Activated T-cell treated with anti-CD3 and anti-CD28 coated beads, Interleukin-2, amount 50 U/mL, for 72 hours (primary cell): ENCODE measurements at regions not wholly inside any gene's neighbourhood (a gene's known extent, or its start where the extent isn't known, plus 50 kb on each side); places are given as distances from the start of the nearest gene placed in this dataset.
A peak's percentile ranks its signal among the peaks of the same experiment; 100 is the strongest.

Source experiments
- ATAC-seq, 2 donors: fragments of 150-1000 bp; cut with Tn5 transposase; replicated peaks in 1 of 2; 2 replicates each; pipeline ENCODE4 v1.10.0; 2021; ENCODE audit warnings: moderate library complexity in 2 of 2, mild to moderate bottlenecking in 1 of 2
- DNase-seq, 2 donors: peaks; one replicate each; pipeline ENCODE4 v3.0.0; 2021 to 2022; ENCODE audit warnings: mixed read lengths in 1 of 2
- H3K27ac Mint-ChIP-seq: one replicate; pipeline ENCODE4 v1.8.0; 2022; ENCODE audit warnings: mild to moderate bottlenecking, moderate library complexity, mixed read lengths
- H3K27me3 Mint-ChIP-seq: one replicate; pipeline ENCODE4 v1.8.0; 2022; ENCODE audit warnings: low read depth, mixed read lengths
- H3K36me3 Mint-ChIP-seq, 2 donors: one replicate each; pipeline ENCODE4 v1.8.0; 2022; ENCODE audit warnings: mixed read lengths in 2 of 2, mild to moderate bottlenecking in 1 of 2; ENCODE audit not compliant: insufficient read depth in 2 of 2
- H3K4me1 Mint-ChIP-seq: one replicate; pipeline ENCODE4 v1.8.0; 2022; ENCODE audit warnings: low read depth, mixed read lengths
- H3K4me3 Mint-ChIP-seq, 2 donors: one replicate each; pipeline ENCODE4 v1.8.0; 2022; ENCODE audit warnings: mild to moderate bottlenecking in 2 of 2, mixed read lengths in 2 of 2, moderate library complexity in 2 of 2
- H3K9me3 Mint-ChIP-seq, 2 donors: one replicate each; pipeline ENCODE4 v1.8.0; 2022; ENCODE audit warnings: mixed read lengths in 2 of 2

DNA sequence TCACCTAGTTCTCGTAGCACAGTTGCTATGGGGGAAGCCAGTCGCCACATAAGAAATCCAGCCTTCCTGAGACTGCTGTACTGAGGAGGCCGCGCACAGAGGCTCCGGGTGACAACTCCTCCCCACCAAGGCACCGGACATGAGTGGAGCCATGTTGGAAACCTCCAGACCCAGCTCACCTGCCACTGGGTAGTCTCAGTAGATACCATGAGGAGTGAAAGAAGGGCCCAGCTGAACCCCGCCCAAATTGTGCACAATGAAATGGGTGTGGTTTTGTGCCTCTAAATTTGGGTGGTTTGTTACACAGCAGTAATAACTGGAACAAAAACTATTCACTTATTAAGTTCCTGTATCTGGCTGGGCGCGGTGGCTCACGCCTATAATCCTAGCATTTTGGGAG, 198.7 kb downstream of the BCOR start:
- DNase-seq (no peak), ATAC-seq (no peak)
- no peak overlapping the region for H3K27ac Mint-ChIP-seq
- no peaks in the 10 kb centered on the region for H3K36me3 Mint-ChIP-seq
- H3K9me3 Mint-ChIP-seq = no peaks in the 10 kb centered on the region
- H3K4me1 Mint-ChIP-seq = peaks cover 19% of the 10 kb centered on the region
- H3K27me3 Mint-ChIP-seq = peaks cover 36% of the 10 kb centered on the region
- H3K4me3 Mint-ChIP-seq = no peak overlapping the region

- Mint-ChIP-seq H3K9me3 (no peaks in the 10 kb centered on the region), H3K27me3 (peaks cover 37% of the 10 kb centered on the region), H3K36me3 (no peaks in the 10 kb centered on the region), H3K4me1 (peaks cover 27% of the 10 kb centered on the region), H3K4me3 (peak overlapping the region in 1 of 2 donors; percentile 17), H3K27ac (no peak overlapping the region)
- ATAC-seq (peak in 1 of 2 donors; percentile 28), DNase-seq (no peak)
Observed at GRCh38 chrX:39899856-39900776, 197.6 kb downstream of the BCOR start.

DNA sequence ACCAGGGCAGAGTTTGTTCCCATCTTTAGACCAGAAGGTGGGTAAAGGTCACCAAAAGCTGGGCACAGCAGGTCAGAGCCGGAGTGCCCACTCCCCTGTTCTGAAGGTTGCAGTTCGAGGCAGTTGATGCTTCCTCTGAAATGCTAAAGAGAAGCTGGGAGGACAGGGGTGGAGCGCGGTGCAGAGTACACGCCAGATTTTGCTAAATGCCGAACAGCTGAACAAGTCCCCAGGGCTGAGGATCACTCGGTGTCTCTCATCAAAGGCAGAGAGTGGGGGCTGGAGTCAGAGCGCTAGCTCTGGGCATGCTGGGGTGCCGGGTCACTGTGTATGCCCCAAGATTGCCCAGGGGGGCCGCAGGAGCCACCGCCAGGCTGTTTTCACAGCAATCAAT, 197.0 kb downstream of the BCOR start:
- no peaks in the 10 kb centered on the region for H3K9me3 Mint-ChIP-seq
- peak overlapping the region in 1 of 2 donors; percentile 17 for H3K4me3 Mint-ChIP-seq
- H3K27me3 Mint-ChIP-seq = peaks cover 41% of the 10 kb centered on the region
- DNase-seq (no peak), ATAC-seq (no peak)
- no peaks in the 10 kb centered on the region for H3K36me3 Mint-ChIP-seq
- H3K27ac Mint-ChIP-seq = no peak overlapping the region
- H3K4me1 Mint-ChIP-seq = peaks cover 27% of the 10 kb centered on the region

DNA sequence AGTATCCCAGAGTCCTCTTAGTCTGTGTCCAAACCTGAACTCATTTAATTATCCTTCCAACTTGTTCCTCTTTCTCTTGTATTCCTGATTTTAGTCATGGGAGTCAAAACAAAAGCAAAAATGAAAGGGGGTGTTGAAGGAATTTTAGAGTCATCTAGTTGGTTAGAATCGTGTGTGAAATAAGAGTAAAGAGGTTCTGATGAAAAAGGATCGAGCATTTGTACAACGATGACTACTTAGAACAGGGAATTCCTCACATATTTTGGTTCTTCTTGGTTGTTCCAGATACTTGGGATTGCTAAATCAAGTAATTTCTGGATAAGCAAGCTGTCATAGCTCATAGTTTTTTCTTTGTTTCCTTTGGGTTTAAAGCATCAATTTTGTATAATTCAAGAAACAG, 194.4 kb downstream of the BCOR start:
- Mint-ChIP-seq H3K27me3 (peaks cover 43% of the 10 kb centered on the region), H3K4me3 (peak overlapping the region; percentile 17 to 47), H3K27ac (peak overlapping the region; percentile 38), H3K36me3 (no peaks in the 10 kb centered on the region), H3K4me1 (peaks cover 34% of the 10 kb centered on the region), H3K9me3 (no peaks in the 10 kb centered on the region)
- DNase-seq (no peak), ATAC-seq (peak; percentile 43 to 67)

GRCh38 chrX:39903937-39904336, 193.8 kb downstream of the BCOR start:
- Mint-ChIP-seq H3K9me3 (no peaks in the 10 kb centered on the region), H3K36me3 (no peaks in the 10 kb centered on the region), H3K27ac (no peak overlapping the region), H3K27me3 (peaks cover 40% of the 10 kb centered on the region), H3K4me1 (peaks cover 40% of the 10 kb centered on the region), H3K4me3 (peak overlapping the region in 1 of 2 donors; percentile 24)
- ATAC-seq (peak; percentile 92 to 93), DNase-seq (peak; percentile 38 to 62)

DNA sequence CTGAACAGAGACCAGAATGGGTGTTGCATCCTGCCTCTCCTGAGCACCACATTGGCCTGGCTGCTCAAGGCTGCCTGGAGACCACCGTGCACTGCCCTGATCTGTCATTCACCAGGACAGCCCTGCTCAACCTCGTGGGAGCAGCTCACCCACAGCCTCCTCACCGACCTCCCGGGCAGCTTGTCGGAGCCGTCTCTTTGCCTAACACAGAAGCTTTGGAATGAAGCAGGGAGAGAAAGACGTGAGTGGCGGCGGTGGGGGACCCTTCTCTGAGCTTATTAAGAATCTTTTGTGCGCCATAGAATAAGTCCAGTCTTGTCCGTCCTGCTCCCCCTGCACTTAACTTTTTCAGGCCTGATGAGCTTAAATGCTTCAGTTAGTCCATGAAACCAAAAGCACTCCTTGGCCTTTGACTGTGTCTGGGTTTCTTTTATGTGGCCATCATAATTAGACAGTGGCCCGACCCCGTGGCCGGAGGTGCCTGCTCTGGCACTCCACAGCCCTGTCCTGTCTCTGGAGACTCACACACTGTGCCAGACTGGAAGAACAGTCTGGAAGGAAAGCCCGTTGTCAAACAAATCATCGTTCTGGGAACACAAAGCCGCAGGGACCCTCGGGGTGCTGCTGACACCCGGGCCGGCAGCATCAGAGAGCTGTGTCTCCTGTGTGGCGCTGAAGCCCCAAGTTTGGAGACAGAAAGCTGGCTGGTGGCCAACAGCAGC, 192.8 kb downstream of the BCOR start:
- Mint-ChIP-seq H3K27ac (no peak overlapping the region), H3K4me3 (peak overlapping the region in 1 of 2 donors; percentile 18), H3K9me3 (no peaks in the 10 kb centered on the region), H3K4me1 (peaks cover 37% of the 10 kb centered on the region), H3K36me3 (no peaks in the 10 kb centered on the region), H3K27me3 (peaks cover 41% of the 10 kb centered on the region)
- ATAC-seq = no peak
- DNase-seq = no peak

GRCh38 chrX:39905538-39905891, 192.2 kb downstream of the BCOR start:
- Mint-ChIP-seq H3K36me3 (no peaks in the 10 kb centered on the region), H3K4me1 (peaks cover 37% of the 10 kb centered on the region), H3K4me3 (no peak overlapping the region), H3K9me3 (no peaks in the 10 kb centered on the region), H3K27ac (no peak overlapping the region), H3K27me3 (peaks cover 36% of the 10 kb centered on the region)
- no peak for DNase-seq
- no peak for ATAC-seq

DNA sequence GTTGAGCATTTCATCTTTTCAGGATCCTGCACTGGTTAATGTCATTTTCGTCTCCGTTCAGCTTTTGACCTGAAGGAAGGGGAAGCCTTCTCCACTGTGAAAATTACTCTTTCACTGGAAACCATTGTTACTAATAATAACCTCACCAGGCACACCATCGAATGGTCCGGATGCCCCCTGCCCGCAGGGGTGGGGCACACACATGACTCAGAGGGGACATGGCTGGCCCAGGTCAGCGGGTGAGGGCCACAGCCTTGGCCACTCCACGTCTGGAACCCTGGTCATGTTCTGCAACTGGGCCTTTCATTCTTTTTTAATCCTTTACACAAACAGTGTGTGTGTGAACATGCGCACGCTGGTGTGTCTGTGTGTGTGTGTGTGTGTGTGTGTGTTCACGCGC, 191.8 kb downstream of the BCOR start:
- DNase-seq = no peak
- ATAC-seq = no peak
- no peaks in the 10 kb centered on the region for H3K9me3 Mint-ChIP-seq
- H3K27ac Mint-ChIP-seq = no peak overlapping the region
- no peak overlapping the region for H3K4me3 Mint-ChIP-seq
- H3K4me1 Mint-ChIP-seq = peaks cover 37% of the 10 kb centered on the region
- H3K36me3 Mint-ChIP-seq = no peaks in the 10 kb centered on the region
- H3K27me3 Mint-ChIP-seq = peaks cover 34% of the 10 kb centered on the region

DNA sequence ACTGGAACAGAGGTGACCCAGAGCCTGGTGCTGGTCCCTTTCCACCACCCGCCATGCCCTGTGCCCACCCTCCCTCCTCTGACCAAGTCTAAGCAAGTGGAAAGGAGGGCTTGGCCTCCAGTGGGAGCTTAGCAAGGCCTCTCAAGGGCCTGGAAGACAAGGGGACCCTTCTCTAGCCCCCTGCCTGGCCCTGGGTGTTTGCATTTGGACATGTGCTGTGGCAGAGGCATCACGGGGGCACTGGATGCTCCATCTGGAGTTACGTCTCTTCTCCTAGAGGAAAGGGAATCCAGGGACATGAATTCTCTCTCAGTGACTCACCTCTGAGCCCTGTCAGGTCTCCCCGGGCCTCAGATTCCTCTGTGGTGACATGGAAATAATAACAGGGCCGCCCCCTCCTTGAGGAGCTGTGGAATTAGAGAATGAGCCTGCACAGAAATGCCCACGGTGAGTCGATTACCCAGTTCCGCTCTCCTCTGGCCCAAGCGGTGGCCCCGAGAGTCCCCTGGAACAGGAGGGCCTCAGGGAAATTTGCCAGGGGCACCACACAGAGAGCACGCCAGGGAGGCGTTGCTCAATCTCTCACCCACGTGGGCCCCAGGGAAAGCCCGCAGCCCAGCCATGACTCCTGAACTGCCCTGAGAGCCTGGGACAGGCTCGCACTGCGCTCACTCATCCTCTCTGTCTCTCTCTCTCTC, 189.6 kb downstream of the BCOR start:
- H3K27ac Mint-ChIP-seq = no peak overlapping the region
- peak in 1 of 2 donors; percentile 24 for DNase-seq
- H3K4me1 Mint-ChIP-seq = peaks cover 31% of the 10 kb centered on the region
- H3K27me3 Mint-ChIP-seq = peaks cover 26% of the 10 kb centered on the region
- peak in 1 of 2 donors; percentile 34 for ATAC-seq
- no peaks in the 10 kb centered on the region for H3K36me3 Mint-ChIP-seq
- H3K4me3 Mint-ChIP-seq = peak overlapping the region in 1 of 2 donors; percentile 2
- no peaks in the 10 kb centered on the region for H3K9me3 Mint-ChIP-seq

DNA sequence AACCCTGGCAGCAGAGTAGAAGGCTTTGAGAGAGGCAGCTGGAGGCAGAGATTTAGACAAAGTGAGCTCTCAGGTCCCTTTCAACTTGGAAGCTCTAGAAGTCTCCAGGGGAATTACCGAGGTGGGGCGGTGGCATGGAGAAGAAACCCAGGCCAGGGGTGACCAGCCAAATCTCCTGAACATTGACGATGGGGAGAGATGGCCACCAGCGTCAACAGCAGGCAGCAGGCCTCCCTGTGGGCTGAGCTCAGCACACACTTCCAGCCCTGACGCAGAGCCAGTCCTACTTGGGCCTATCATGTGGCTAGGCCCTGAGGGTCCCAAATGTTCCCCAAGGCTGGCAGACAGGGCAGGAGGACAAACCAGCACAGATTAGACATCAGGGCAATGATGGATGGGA, 187.8 kb downstream of the BCOR start:
- ATAC-seq (no peak), DNase-seq (no peak)
- no peaks in the 10 kb centered on the region for H3K36me3 Mint-ChIP-seq
- peaks cover 26% of the 10 kb centered on the region for H3K27me3 Mint-ChIP-seq
- peaks cover 14% of the 10 kb centered on the region for H3K4me1 Mint-ChIP-seq
- no peak overlapping the region for H3K27ac Mint-ChIP-seq
- no peak overlapping the region for H3K4me3 Mint-ChIP-seq
- H3K9me3 Mint-ChIP-seq = peaks cover 0 to 2% of the 10 kb centered on the region in 2 donors

DNA sequence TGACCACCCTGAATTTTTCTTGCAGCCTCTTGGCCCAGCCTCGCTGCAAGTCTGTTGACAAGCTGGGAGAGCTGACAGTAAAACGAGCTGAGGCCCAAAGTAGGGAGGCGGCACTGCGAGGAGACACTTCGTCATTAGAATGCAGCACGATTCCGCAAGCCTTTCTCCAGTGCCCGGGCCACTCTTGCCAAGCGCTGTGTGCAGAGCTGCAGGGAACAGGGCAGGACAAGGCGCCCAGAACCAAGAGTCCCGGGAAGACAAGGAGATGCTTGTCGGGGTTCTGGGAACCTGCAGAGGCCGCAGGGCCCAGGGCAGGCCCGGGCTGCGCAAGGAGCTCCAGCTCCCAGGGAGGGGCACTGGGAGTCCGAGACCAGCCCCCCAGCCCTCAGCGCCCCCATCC, 187.1 kb downstream of the BCOR start:
- H3K27me3 Mint-ChIP-seq = peaks cover 20% of the 10 kb centered on the region
- no peak overlapping the region for H3K27ac Mint-ChIP-seq
- ATAC-seq = no peak
- no peaks in the 10 kb centered on the region for H3K36me3 Mint-ChIP-seq
- DNase-seq = no peak
- H3K9me3 Mint-ChIP-seq = peaks cover 0 to 2% of the 10 kb centered on the region in 2 donors
- no peak overlapping the region for H3K4me3 Mint-ChIP-seq
- H3K4me1 Mint-ChIP-seq = peaks cover 14% of the 10 kb centered on the region

DNA sequence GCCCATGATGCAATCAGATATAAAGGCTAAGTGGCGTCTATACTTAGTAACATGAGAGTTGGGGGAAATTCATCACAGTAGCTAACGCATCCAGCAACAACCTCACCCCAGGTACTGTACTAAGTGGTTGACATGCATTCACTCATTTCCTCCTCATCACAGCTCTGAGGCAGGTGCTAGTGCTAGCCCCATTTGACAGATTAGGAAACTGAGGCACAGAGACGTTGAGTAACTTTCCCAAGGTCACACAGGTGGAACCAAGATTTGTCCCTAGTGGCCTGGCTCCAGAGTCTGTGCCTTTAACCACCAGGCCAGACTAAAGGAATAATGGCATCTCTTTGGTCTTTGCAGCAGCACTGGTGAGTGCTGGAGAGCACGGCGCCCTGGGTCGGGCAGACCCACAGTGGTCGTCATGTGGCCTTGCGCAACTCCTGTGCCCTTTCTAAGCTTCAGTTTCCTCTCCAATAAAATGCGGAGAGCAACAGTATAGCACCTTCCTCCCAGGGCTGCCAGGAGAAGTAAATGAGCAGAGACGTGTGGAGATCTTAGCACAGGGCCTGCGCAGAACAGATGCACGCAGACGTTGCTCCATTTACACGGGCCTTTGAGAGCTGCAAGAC, 186.4 kb downstream of the BCOR start:
- peaks cover 0 to 2% of the 10 kb centered on the region in 2 donors for H3K9me3 Mint-ChIP-seq
- no peak overlapping the region for H3K4me3 Mint-ChIP-seq
- DNase-seq = no peak
- H3K27ac Mint-ChIP-seq = no peak overlapping the region
- peaks cover 14% of the 10 kb centered on the region for H3K27me3 Mint-ChIP-seq
- ATAC-seq = no peak
- H3K4me1 Mint-ChIP-seq = peaks cover 10% of the 10 kb centered on the region
- no peaks in the 10 kb centered on the region for H3K36me3 Mint-ChIP-seq

DNA sequence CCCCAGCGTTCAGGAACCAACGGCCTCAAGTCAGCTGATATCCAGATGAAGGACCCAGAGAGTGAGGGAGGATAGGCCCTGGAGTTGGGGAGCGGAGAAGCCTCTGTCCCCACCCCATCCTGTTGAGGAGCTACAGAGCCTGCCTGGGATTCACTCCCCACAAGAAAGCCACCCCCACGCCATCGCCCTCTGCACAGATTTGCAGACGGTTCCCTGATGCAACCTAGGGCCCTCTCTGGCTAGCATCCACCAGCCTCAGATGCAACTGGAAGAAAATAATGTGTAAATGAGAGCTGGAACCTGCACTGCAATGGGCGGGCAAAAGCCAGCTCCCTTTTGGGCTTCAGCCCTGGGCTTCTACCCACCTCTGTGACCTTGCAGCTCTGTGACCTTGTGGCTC, 185.6 kb downstream of the BCOR start:
- Mint-ChIP-seq H3K4me1 (peaks cover 10% of the 10 kb centered on the region), H3K27me3 (peaks cover 14% of the 10 kb centered on the region)

More for the DNA sequence above, 185.6 kb downstream of the BCOR start:
- Mint-ChIP-seq H3K4me3 (no peak overlapping the region), H3K27ac (no peak overlapping the region), H3K9me3 (peaks cover 0 to 2% of the 10 kb centered on the region in 2 donors), H3K36me3 (no peaks in the 10 kb centered on the region)
- no peak for ATAC-seq
- DNase-seq = no peak
